Liver (tissue), 3 donors: ENCODE measurements at regions not wholly inside any gene's neighbourhood (a gene's known extent, or its start where the extent isn't known, plus 50 kb on each side); places are given as distances from the start of the nearest gene placed in this dataset.

Source experiments
- ATF3 ChIP-seq: IDR thresholded peaks from 2 replicates; pipeline ENCODE4 v1.6.1; 2016; ENCODE audit warnings: antibody characterized with exemption
- CTCF ChIP-seq: fragments of 150-350 bp; IDR thresholded peaks from 2 replicates; pipeline ENCODE4 v1.5.1; 2017; ENCODE audit warnings: improper control_type of control experiment, low read depth, low read length; ENCODE audit not compliant: missing input control
- JUND ChIP-seq, 2 donors: IDR thresholded peaks; 2 replicates each; pipeline ENCODE4 v1.6.1; 2016; ENCODE audit warnings: antibody characterized with exemption in 2 of 2
- REST ChIP-seq: IDR thresholded peaks from 2 replicates; pipeline ENCODE4 v1.6.1; 2016; ENCODE audit warnings: antibody characterized with exemption, mild to moderate bottlenecking
- TAF1 ChIP-seq: conservative IDR thresholded peaks from 2 replicates; pipeline ENCODE4 v1.6.1; 2016; ENCODE audit warnings: antibody characterized with exemption, mild to moderate bottlenecking
- YY1 ChIP-seq: IDR thresholded peaks from 2 replicates; pipeline ENCODE4 v1.6.1; 2016; ENCODE audit warnings: antibody characterized with exemption, mild to moderate bottlenecking
- ZBTB33 ChIP-seq: IDR thresholded peaks from 2 replicates; pipeline ENCODE4 v1.6.1; 2016; ENCODE audit warnings: antibody characterized with exemption
- donor health status: healthy.
- donor health status: healthy.

- TF ChIP-seq CTCF (no peak), YY1 (no peak), ZBTB33 (no peak), REST (no peak), ATF3 (no peak), JUND (IDR thresholded peaks at IDR 0.05) (no peak), TAF1 (no peak)
Measured at GRCh38 chr2:12402440-12403139, 314.1 kb upstream of the TRIB2 start.
